Testis (tissue), 2 donors: ENCODE measurements at regions not wholly inside any gene's neighbourhood (a gene's known extent, or its start where the extent isn't known, plus 50 kb on each side); places are given as distances from the start of the nearest gene placed in this dataset.

Source experiments
- CTCF ChIP-seq, 3 experiments: fragments of 450-650 bp in 2 of 3; fragments of 200-600 bp in 1 of 3; sonication (generic) in 1 of 3; IDR thresholded peaks; one replicate each; pipeline ENCODE4 v1.5.1; 2016 to 2019; ENCODE audit warnings: antibody characterized with exemption in 3 of 3, mild to moderate bottlenecking in 2 of 3, moderate library complexity in 1 of 3
- POLR2A ChIP-seq: fragments of 450-650 bp; IDR thresholded peaks from one replicate; pipeline ENCODE4 v1.6.1; 2017; ENCODE audit warnings: antibody characterized with exemption, mild to moderate bottlenecking, moderate library complexity

- TF ChIP-seq POLR2A (no peak), CTCF (IDR thresholded peaks at IDR 0.05) (no peak)
Measured at GRCh38 chr3:112751061-112751460, 95.6 kb downstream of the CD200R1L start.
